ENCODE measurements at regions not wholly inside any gene's neighbourhood (a gene's known extent, or its start where the extent isn't known, plus 50 kb on each side); places are given as distances from the start of the nearest gene placed in this dataset.

DNA sequence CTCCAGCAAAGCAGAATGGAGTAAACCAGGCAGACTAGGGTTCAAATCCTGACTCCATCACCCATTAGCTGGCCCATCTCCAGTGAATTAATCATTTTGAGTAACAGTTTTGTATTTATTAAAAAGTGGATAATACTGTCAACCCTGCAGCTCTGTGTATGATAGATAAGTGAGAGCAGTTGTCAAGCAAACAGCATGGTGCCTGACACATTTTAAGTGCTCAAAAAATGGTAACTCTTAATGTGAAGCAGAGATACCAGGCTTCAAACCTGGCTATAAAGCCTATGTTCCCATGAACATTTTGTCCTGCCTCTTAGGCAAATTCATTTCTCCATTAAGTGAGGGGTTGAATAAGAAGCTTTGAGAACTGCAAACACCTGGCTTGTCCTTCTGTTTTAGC lies 409.6 kb downstream of the TBC1D4 start:
- no peak for TF ChIP-seq POLR2A (IDR thresholded peaks at IDR 0.05)
- TF ChIP-seq, protein P1, sequence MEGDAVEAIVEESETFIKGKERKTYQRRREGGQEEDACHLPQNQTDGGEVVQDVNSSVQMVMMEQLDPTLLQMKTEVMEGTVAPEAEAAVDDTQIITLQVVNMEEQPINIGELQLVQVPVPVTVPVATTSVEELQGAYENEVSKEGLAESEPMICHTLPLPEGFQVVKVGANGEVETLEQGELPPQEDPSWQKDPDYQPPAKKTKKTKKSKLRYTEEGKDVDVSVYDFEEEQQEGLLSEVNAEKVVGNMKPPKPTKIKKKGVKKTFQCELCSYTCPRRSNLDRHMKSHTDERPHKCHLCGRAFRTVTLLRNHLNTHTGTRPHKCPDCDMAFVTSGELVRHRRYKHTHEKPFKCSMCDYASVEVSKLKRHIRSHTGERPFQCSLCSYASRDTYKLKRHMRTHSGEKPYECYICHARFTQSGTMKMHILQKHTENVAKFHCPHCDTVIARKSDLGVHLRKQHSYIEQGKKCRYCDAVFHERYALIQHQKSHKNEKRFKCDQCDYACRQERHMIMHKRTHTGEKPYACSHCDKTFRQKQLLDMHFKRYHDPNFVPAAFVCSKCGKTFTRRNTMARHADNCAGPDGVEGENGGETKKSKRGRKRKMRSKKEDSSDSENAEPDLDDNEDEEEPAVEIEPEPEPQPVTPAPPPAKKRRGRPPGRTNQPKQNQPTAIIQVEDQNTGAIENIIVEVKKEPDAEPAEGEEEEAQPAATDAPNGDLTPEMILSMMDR (IDR thresholded peaks at IDR 0.05 in 4 of 5, conservative IDR thresholded peaks at IDR 0.05 in 1 of 5) = no peak

Measured in gastrocnemius medialis (tissue), 4 donors.